Heart left ventricle (tissue), 13 donors: ENCODE measurements at regions not wholly inside any gene's neighbourhood (a gene's known extent, or its start where the extent isn't known, plus 50 kb on each side); places are given as distances from the start of the nearest gene placed in this dataset.

Experiments used
- POLR2A ChIP-seq, 2 donors: fragments of 450-650 bp; IDR thresholded peaks; one replicate each; pipeline ENCODE4 v1.6.1; 2017; ENCODE audit warnings: antibody characterized with exemption in 2 of 2, mild to moderate bottlenecking in 2 of 2, moderate library complexity in 2 of 2
- TF ChIP-seq, protein P1 (sequence below), 12 donors: fragments of 200-600 bp; sonication (generic) in 4 of 12; IDR thresholded peaks; one replicate each; pipeline versions ENCODE4 v1.5.0 to v1.8.0; 2018 to 2022; ENCODE audit warnings: antibody characterized with exemption in 12 of 12, mild to moderate bottlenecking in 5 of 12
- donor health status: ischemic (EF 13 %, LVEDD 7.1; RV severe dilation, severe dysfunction).
- donor health status: DM: no; HTN: yes; CAD: no.
- donor health status: DM: no; HTN: no; CAD: no.
- donor health status: ischemic (EF 25% LVEDD 6.9; RV normal size, moderate dysfunction).
- donor health status: ischemic (EF 25% LVEDD 5.7; RV mildly dilated, moderate dysfunction).
- donor health status: ischemic (EF 35%, LVEDD 5.7; RV mildly dilated, moderate dysfunction).
- donor health status: nonischemic (EF 11% LVEDD 7.7; RV severe dilation, severe dysfunction).
- donor health status: DM: yes; HTN: yes; CAD: no.
- donor health status: PGD.
- donor health status: ischemic (EF 29% LVEDD 5.4; RV normal size, mild dysfunction).
- donor health status: nonischemic (EF 23%, LVEDD 6.1; RV moderate dilation, normal function).

DNA sequence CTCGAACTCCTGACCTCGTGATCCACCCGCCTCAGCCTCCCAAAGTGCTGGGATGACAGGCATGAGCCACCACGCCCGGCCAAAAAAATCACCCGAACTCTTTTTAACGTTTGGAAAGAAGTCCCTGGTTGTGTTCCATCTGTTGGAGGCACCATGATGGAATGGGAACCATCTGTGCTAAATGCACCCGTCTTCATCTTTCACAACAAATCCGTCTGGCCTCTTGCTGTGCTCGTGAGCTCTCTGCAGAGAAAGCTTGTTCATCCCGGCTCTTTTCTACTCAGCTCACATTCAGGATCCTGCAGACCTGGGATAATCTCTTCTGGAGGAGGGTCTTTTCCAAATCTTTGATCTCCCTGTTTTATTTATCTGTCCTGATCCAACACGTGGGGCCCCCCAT, 188.8 kb downstream of the CRLF2 start:
- no peak for TF ChIP-seq POLR2A (IDR thresholded peaks at IDR 0.05)
- TF ChIP-seq, protein P1, sequence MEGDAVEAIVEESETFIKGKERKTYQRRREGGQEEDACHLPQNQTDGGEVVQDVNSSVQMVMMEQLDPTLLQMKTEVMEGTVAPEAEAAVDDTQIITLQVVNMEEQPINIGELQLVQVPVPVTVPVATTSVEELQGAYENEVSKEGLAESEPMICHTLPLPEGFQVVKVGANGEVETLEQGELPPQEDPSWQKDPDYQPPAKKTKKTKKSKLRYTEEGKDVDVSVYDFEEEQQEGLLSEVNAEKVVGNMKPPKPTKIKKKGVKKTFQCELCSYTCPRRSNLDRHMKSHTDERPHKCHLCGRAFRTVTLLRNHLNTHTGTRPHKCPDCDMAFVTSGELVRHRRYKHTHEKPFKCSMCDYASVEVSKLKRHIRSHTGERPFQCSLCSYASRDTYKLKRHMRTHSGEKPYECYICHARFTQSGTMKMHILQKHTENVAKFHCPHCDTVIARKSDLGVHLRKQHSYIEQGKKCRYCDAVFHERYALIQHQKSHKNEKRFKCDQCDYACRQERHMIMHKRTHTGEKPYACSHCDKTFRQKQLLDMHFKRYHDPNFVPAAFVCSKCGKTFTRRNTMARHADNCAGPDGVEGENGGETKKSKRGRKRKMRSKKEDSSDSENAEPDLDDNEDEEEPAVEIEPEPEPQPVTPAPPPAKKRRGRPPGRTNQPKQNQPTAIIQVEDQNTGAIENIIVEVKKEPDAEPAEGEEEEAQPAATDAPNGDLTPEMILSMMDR (IDR thresholded peaks at IDR 0.05) = no peak
